WTC11 (cell line): ENCODE measurements at regions not wholly inside any gene's neighbourhood (a gene's known extent, or its start where the extent isn't known, plus 50 kb on each side); places are given as distances from the start of the nearest gene placed in this dataset.

Experiments used
- ATF2 ChIP-seq: sonication (generic); formaldehyde crosslinking; IDR thresholded peaks from 2 replicates; pipeline ENCODE4 v1.8.1; 2022; ENCODE audit warnings: low read depth, missing genetic modification reagents, borderline replicate concordance
- CTCF ChIP-seq: fragments of 200-600 bp; IDR thresholded peaks from 2 replicates; pipeline ENCODE4 v1.8.0; 2022; ENCODE audit warnings: antibody characterized with exemption
- HMGXB4 ChIP-seq: sonication (generic); formaldehyde crosslinking; IDR thresholded peaks from 2 replicates; pipeline ENCODE4 v1.8.1; 2023; ENCODE audit warnings: mild to moderate bottlenecking, moderate library complexity, missing genetic modification reagents
- STAT6 ChIP-seq: sonication (generic); formaldehyde crosslinking; conservative IDR thresholded peaks from 2 replicates; pipeline ENCODE4 v1.8.1; 2023; ENCODE audit warnings: mild to moderate bottlenecking, low read depth, missing genetic modification reagents, moderate library complexity
- TCF7 ChIP-seq: sonication (generic); formaldehyde crosslinking; IDR thresholded peaks from 2 replicates; pipeline ENCODE4 v1.8.0; 2022; ENCODE audit warnings: mild to moderate bottlenecking, low read depth, missing genetic modification reagents, moderate library complexity
- ZBTB21 ChIP-seq: sonication (generic); formaldehyde crosslinking; IDR thresholded peaks from 2 replicates; pipeline ENCODE4 v1.8.1; 2023; ENCODE audit warnings: mild to moderate bottlenecking, missing genetic modification reagents, borderline replicate concordance

- no peak for TF ChIP-seq ATF2 (CRISPR knock-in tag)
- TF ChIP-seq CTCF, result no peak
- TF ChIP-seq STAT6 (CRISPR knock-in tag), result no peak
- TF ChIP-seq TCF7 (CRISPR knock-in tag), result no peak
- no peak for TF ChIP-seq ZBTB21 (CRISPR knock-in tag)
- no peak for TF ChIP-seq HMGXB4 (CRISPR knock-in tag)
Measured at GRCh38 chr11:45092901-45093760, 53.3 kb upstream of the PRDM11 start.
